ENCODE measurements at regions not wholly inside any gene's neighbourhood (a gene's known extent, or its start where the extent isn't known, plus 50 kb on each side); places are given as distances from the start of the nearest gene placed in this dataset.

DNA sequence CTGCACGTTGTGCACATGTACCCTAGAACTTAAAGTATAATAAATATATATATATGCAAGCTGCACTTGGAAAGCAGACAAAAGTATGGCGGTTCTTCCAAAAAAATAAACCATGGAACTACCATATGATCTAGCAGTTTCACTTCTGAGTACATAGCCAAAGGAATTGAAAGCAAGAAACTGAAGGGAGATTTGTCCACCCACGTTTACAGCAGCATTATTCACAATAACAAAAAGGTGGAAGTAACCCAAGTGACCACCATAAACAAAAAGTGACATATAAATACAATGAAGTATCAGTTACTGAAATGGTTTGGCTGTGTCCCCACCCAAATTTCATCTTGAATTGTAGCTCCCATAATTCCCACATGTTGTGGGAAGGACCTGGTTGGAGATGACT, 525.3 kb upstream of the CELF2 start:
- H3K27me3 ChIP-seq (ENCODE audit: control insufficient read depth in 1 of 2, insufficient read depth in 2 of 2, low read length in 2 of 2) = peaks cover 0 to 14% of the 10 kb centered on the region in 2 experiments
- CTCF ChIA-PET = no interaction called here

DNA sequence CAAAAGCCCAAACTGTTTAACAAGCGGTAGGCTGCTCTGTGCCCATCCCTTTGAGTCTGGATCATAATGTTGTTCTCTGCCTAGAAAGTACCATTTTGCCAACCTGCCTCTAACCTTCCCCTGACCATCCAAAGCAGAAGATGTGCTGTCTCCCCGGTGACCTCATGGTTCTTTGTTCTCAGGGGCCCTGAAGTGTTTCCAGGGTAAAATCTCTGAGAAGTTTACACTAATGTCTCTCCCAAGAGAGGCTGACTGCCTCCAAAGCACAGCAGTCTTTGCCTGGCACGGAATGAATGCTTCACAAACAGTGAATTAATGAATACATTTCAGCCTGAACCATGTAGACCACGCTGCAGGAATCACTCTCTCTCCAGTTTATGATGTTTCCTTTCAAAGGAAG, 523.8 kb upstream of the CELF2 start:
- Mint-ChIP-seq H3K4me3 (no peak overlapping the region), H3K9me3 (no peaks in the 10 kb centered on the region), H3K36me3 (ENCODE audit: low read depth) (no peaks in the 10 kb centered on the region), H3K4me1 (ENCODE audit: low read depth) (no peaks in the 10 kb centered on the region), H3K27ac (no peak overlapping the region), H3K27me3 (peaks cover 48% of the 10 kb centered on the region)
- H3K4me1 ChIP-seq (ENCODE audit: insufficient read depth, low read length) = no peaks in the 10 kb centered on the region
- H3K36me3 ChIP-seq (ENCODE audit: insufficient read depth, low read length) = no peaks in the 10 kb centered on the region
- no peak overlapping the region for H3K27ac ChIP-seq (ENCODE audit: low read depth in 1 of 2, low read length in 2 of 2)
- DNase-seq (no peak), ATAC-seq (ENCODE audit: poor library complexity) (no peak)
- ChIA-PET CTCF (no interaction called here), POLR2A (no interaction called here)
- H3K9me3 ChIP-seq (ENCODE audit: control insufficient read depth in 1 of 2, insufficient read depth in 1 of 2, low read length in 2 of 2) = no peaks in the 10 kb centered on the region
- intact Hi-C loops (cut with DNase I, micrococcal nuclease) = no loop called here
- peaks cover 0 to 5% of the 10 kb centered on the region in 2 experiments for H3K27me3 ChIP-seq (ENCODE audit: control insufficient read depth in 1 of 2, insufficient read depth in 2 of 2, low read length in 2 of 2)
- TF ChIP-seq, protein P1, sequence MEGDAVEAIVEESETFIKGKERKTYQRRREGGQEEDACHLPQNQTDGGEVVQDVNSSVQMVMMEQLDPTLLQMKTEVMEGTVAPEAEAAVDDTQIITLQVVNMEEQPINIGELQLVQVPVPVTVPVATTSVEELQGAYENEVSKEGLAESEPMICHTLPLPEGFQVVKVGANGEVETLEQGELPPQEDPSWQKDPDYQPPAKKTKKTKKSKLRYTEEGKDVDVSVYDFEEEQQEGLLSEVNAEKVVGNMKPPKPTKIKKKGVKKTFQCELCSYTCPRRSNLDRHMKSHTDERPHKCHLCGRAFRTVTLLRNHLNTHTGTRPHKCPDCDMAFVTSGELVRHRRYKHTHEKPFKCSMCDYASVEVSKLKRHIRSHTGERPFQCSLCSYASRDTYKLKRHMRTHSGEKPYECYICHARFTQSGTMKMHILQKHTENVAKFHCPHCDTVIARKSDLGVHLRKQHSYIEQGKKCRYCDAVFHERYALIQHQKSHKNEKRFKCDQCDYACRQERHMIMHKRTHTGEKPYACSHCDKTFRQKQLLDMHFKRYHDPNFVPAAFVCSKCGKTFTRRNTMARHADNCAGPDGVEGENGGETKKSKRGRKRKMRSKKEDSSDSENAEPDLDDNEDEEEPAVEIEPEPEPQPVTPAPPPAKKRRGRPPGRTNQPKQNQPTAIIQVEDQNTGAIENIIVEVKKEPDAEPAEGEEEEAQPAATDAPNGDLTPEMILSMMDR (IDR thresholded peaks at IDR 0.05) = no peak
- H3K4me3 ChIP-seq (ENCODE audit: low read length) = no peak overlapping the region

More for the DNA sequence above, 525.3 kb upstream of the CELF2 start:
- no peaks in the 10 kb centered on the region for H3K9me3 ChIP-seq (ENCODE audit: control insufficient read depth in 1 of 2, insufficient read depth in 1 of 2, low read length in 2 of 2)
- H3K36me3 ChIP-seq (ENCODE audit: insufficient read depth, low read length) = no peaks in the 10 kb centered on the region
- H3K9me3 Mint-ChIP-seq = no peaks in the 10 kb centered on the region
- H3K27ac ChIP-seq (ENCODE audit: low read depth in 1 of 2, low read length in 2 of 2) = no peak overlapping the region
- H3K4me3 ChIP-seq (ENCODE audit: low read length) = no peak overlapping the region
- no peak for ATAC-seq (ENCODE audit: poor library complexity)
- no peak overlapping the region for H3K4me3 Mint-ChIP-seq
- H3K27ac Mint-ChIP-seq = no peak overlapping the region
- no peak for DNase-seq
- peaks cover 56% of the 10 kb centered on the region for H3K27me3 Mint-ChIP-seq
- TF ChIP-seq, protein P1 (IDR thresholded peaks at IDR 0.05) = no peak
- no peaks in the 10 kb centered on the region for H3K4me1 ChIP-seq (ENCODE audit: insufficient read depth, low read length)
- POLR2A ChIA-PET = no interaction called here
- H3K36me3 Mint-ChIP-seq (ENCODE audit: low read depth) = no peaks in the 10 kb centered on the region
- intact Hi-C loops (cut with DNase I, micrococcal nuclease) = no loop called here
- no peaks in the 10 kb centered on the region for H3K4me1 Mint-ChIP-seq (ENCODE audit: low read depth)

DNA sequence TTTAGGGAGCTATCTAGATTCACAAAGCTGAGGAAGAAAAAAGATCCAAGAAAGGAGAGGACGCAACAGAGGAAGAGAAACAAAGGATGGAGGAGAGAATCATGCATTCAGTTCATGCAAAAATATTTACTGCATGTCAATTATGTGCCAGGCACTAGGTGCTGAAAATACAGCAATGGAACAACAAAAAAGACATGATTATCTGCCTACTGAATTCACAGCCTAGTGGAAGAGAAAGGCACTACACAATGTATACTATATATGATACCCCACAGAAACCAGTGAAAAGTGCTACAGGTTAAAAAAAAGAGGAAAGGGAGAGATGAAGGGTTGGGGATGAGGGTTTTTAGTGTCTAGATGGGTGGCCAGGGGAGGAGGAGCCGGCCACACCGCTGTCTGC, 520.4 kb upstream of the CELF2 start:
- DNase-seq (no peak), ATAC-seq (ENCODE audit: poor library complexity) (no peak)
- Histone ChIP-seq H3K4me1 (ENCODE audit: insufficient read depth, low read length) (no peaks in the 10 kb centered on the region), H3K4me3 (ENCODE audit: low read length) (no peak overlapping the region), H3K36me3 (ENCODE audit: insufficient read depth, low read length) (no peaks in the 10 kb centered on the region), H3K9me3 (ENCODE audit: control insufficient read depth in 1 of 2, insufficient read depth in 1 of 2, low read length in 2 of 2) (no peaks in the 10 kb centered on the region), H3K27me3 (ENCODE audit: control insufficient read depth in 1 of 2, insufficient read depth in 2 of 2, low read length in 2 of 2) (no peaks in the 10 kb centered on the region), H3K27ac (ENCODE audit: low read depth in 1 of 2, low read length in 2 of 2) (no peak overlapping the region)
- CTCF ChIA-PET = no interaction called here
- intact Hi-C loops (cut with DNase I, micrococcal nuclease) = no loop called here
- Mint-ChIP-seq H3K4me1 (ENCODE audit: low read depth) (no peaks in the 10 kb centered on the region), H3K4me3 (no peak overlapping the region), H3K9me3 (peaks cover 4% of the 10 kb centered on the region), H3K36me3 (ENCODE audit: low read depth) (no peaks in the 10 kb centered on the region), H3K27me3 (peaks cover 26% of the 10 kb centered on the region), H3K27ac (no peak overlapping the region)
- TF ChIP-seq, protein P1 (IDR thresholded peaks at IDR 0.05) = no peak
- POLR2A ChIA-PET = no interaction called here

Measured in CD4-positive, alpha-beta T cell (primary cell).